Inferior parietal cortex (tissue), 1 donor: ENCODE measurements at regions not wholly inside any gene's neighbourhood (a gene's known extent, or its start where the extent isn't known, plus 50 kb on each side); places are given as distances from the start of the nearest gene placed in this dataset.

ENCODE experiments used
- DNase-seq: peaks from one replicate; pipeline ENCODE4 v3.0.0-alpha.2; 2016; ENCODE audit errors: extremely low spot score

DNA sequence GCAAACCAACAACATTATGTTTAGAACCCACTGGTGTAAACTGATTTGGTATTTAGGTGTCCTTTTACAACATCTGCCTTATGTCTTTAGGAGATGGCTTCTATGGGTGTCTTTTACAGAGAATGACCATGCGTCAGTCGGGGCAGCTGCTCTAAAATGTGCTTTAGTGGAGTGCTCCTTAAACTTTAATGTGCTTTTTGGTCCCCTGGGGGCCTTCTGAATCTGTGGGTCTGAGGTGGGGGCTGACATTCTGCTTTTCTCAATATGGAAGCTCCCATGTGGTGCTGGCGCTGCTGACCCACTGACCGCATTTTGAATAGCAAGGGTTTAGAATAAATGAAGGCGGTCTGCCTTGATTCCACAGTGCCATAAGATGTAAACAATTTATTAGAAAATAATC is 173.2 kb upstream of the B3GALT2 start:
- DNase-seq: no peak

DNA sequence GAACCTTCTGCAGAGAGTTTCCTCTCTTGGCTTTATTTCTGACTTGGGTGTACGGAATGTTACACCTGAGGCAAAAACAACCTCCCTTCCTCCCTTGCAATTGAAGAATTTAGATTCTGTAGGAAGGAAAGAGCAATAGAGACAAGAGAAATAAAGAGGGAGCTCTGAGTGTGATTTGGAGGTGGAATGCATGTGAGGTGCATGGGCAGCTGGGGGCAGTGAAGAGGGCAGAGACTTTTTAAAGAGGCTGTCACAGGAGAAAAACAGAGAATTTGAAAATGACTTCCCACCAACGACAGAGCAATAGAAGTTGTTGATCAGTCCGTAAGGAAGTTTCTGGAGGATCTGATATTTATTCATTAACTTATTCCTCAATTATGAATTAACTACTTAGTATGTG is 172.0 kb upstream of the B3GALT2 start:
- DNase-seq: no peak

DNA sequence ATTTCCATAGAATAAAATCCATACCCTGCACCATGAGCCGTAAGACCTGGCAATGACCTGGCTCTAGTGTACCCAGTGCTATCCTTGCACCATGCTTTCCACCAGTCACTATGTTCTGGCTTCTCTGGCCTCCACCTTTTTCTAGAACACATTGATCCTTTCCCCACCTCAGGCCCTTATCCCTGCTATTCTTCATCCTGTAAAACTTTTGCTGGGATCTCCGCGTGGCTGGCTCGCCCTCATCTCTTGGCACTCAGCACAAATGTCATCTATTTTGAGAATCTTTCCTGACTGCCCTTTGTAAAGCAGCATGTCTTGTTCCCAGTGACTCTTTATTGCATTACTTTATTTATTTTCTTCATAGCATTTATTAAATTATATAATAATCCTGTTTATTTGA is 169.8 kb upstream of the B3GALT2 start:
- no peak for DNase-seq

DNA sequence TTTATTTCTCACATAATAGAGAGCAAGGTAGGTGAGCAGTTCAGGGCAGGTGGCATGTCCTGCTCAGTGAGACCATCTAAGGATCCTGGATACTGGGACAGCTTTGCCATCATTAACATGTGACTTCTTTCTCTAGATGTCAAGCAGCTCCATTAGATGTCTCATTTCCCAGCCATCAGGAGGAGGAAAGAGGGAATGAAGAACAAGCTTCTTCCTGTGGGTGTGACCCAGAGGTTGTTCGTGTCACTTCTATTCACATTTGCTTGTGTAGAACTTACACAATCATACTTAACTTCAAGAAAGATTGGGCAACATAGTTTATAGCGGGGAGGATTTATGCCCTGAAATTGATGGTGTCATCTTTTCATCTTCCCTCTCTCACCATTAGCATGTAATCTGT is 169.2 kb upstream of the B3GALT2 start:
- no peak for DNase-seq

DNA sequence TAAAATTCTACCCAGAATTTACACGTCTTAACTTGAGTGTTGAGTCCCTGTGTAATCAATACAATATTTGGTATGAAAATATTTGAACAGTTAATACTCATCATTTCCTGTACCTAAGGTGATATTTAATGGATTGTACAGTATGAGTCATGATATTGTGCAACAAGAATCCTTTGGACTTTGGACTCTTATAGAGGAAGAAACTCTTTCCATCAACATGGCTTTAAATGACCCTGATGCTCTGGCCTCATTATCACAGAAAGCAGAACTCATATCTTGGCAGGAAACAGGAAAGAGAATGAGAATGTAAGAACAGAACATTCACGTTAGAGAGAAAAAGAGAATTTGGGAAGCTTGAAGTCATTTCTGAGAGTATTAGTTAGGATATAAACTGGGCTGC is 168.8 kb upstream of the B3GALT2 start:
- DNase-seq: no peak

DNA sequence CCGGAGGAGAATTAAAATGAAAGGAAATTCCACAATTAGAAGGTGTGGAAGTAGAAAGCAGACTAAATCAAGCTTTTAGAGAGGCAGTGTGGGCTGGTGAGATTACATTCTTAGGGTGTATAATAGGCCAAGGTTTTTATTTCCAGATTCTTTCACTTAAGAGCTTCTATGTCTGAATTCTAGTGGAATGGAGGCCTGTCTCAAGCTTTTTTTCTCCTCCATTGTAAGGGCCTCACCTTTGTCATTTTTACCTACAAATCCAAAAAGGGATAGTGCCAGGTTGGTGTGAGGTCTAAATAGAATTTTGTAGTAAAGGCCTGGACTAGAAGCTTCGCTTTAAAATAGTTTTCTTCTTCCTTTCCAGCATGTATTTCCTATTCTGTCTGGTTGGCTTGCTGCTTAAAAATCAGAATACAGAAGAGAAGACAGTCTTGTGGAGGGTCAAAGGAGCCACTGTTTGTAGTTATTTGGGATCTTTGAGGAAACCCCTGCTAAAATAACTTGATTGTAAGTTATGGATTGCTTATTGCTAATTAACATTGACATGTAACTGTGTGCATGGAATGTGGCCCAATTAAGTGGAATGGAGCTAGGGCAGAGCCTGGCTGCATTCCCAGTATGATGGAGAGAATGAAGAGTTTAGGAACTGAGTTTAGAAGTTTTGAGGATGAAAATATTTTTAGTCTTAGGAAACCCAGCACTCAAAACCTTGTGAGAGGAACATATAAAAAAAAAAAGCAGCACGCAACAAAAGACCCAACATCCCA is 162.5 kb upstream of the B3GALT2 start:
- DNase-seq: no peak

DNA sequence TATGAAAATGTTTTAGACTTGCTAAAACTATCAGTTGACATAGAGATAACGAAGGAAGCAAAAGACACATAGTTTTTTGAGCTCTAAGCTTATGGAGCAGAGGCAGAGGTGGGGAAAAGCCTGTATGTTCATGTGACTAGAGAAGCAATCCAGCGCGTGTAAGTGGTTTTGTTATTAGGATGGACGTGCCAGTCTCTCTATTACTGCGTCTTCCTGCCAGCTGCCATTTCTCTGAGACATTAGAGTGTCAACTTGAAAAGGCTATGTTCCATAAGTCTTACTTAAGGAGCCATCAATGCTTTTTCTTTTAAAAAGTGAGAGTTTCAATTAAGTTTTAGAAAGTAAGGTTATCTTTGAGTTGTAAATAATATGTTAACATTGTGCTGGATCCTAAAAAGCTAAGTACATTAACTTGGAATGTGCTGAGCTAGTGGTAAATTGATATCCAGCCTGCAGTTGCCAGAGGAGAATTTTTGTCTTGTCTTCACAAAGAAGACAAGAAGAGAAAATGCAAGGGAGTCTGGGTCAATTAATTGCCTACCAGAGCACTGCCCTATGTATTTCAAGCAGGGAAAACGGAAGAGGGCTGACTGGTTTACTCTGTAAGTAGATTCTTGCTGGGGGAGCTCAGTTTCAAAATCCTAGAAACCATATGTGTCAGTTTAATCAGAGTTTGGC is 161.8 kb upstream of the B3GALT2 start:
- peak; percentile 27 for DNase-seq

DNA sequence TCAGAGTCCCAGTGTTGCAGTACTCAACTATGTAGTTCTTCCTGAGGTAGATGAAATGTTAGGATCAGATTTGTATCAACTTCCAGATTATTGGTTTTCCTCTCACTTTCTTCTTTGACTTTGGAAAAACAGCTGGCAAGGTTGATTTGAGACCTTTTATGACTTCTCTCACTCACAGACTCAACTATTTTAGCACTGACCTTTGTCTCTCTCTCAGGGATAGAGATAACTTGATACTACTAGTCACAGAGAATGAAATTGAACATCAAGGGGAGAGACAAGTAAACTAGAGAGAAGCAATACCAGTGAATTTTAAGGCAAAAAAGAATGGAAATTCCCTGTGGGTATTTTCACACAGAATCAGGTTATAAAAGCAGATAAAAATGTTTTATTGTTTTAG is 159.7 kb upstream of the B3GALT2 start:
- no peak for DNase-seq

DNA sequence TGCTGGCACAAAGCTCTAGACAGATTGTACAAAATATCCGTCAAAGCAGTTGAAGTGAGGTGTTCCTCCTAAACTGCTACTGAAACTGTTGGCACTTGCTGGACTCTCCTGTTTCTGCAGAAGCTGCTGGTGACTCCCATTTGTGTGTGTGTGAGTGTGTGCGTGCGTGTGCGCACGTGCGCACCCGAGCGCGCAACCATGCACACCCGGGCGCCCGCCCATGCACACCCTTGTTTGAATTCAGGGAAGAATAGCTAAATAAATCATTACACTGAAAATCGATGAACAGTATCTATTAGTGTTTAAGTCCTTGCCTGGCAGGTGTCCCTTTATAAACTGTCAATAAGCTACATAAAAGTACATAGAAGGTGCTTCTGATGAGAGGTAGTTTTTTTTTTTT is 156.4 kb upstream of the B3GALT2 start:
- DNase-seq: no peak

DNA sequence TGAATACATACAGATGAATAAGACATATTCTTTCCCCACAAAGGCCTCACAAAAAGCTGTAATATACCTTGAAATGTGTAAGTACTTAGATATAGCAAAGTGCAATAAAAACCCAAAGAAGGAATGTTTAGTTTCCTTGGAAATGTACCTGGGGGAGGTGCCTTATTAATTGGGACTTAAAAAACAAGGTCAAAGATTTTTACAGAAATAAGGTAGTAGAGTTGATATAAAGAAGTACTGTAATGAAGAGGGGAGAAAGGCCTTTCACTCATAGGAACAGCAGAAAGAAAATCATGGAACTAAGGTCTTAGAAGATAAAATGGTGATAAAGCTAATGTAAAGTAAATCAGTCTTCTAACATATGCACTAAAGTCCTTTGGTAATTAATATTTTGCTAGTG is 153.9 kb upstream of the B3GALT2 start:
- no peak for DNase-seq

DNA sequence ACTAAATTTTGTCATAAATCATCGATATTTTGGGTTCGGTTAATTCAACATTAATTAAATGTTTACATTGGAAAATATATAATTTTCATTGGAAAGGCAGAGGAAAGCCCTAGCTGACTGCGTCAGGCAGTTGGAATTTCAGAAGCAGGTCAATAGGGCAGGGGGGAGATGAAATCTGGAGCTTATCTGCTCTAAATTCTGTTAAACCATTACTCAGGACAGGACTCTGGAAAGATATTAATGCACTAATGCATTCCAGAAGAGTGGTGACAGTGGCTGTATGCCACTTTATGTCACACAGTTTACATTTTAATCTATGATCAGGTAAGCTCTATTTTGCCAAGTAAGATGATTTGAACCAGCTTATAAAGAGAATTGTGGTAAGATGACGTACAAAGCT is 153.0 kb upstream of the B3GALT2 start:
- no peak for DNase-seq

DNA sequence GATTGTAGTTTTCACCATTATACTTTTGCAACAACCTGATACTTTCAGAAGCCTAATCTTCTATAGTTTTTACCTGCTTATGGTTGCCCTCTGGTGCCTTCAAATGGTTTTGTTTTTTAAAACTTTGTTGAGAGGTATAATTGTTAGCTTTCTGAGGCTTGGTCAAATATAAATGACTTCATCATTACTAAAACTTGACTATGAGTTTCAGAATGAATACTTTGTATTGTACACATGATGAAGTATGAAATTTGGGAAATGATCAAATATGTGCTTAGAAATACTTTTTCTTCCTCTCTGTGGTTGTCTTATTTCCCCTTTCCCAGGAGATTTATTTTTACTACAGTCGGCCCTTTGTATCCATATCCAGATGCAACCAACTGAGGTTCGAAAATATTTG is 151.8 kb upstream of the B3GALT2 start:
- no peak for DNase-seq

DNA sequence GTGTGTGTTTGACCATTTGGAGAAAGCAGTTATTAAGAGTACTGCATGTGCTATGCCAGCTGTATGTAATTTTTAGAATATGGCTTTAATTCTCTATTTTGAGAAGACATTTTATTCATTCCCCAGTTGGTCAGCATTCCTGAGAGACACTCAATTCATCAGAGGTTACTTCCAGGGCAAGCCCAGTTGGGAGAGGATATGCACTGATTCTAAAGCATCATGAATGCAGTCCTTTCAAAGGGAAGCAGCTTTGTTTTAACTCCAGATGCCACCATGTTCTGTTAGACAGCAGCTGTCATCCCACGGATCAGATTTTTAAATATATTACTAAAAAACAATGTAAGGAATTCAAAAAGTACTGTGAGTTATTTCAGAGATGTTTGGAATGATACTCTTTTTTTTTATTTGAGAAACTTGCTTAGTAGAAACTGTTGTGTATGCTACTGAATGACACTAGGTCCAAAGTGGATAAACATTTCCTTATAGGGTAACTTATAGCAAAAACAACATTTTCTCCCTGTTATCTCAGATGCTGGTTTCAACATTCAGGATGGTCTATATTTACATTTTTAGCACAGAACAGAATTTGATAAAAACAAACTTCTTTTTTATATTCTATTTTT is 149.5 kb upstream of the B3GALT2 start:
- no peak for DNase-seq

DNA sequence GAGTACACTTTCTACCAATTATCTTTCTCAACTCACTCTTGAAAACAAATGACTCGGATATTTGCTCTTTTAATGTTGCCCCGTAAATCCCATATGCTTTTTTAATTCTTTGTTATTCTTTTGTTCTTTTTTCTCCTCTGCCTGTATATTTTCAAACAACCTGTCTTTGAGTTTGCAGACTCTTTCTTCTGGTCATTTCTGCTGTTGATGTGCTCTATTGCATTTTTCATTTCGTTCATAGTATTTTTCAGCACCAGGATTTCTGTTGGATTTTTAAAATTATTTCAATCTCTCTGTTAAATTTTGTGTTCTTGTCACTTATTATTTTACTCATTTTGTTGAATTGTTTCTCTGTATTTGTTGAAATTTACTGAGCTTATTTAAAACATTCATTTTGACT is 146.8 kb upstream of the B3GALT2 start:
- DNase-seq: no peak

DNA sequence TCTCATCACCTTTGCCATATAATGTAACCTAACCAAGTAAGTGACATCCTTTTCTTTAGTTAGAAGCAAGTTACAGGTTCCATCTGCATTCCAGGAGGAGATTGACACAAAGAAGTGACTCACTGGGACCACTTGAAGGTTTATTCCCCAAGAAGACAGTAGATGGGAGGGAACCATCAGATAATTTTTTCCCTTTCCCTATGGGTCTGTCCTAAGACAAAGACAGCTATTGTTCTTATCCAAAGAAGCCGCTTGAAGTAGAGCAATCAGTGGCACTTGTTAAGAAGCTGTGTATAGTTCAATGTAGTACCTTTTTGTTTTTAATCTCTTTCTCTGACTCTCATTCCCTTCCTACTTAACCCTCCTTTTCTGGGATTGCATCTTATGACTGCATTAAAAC is 139.9 kb upstream of the B3GALT2 start:
- DNase-seq: no peak

DNA sequence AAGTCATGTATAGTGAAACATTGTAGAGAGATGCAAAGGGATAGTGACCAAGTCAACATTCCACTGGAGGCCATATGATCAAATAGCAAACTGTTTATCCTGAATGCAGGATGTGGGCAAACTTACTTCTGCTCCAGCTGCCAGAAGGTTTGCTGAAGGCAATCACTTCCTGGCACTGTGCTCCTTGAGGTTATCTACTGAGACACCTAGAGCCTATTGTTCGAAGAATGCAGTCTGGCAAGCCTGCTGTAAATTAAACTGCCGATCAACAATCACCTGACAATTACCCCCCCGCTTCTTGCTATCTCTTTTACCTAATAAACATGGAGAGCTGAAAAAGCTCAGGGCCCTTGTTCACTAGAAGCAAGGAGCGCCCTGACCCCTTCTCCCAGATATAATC is 139.4 kb upstream of the B3GALT2 start:
- no peak for DNase-seq

DNA sequence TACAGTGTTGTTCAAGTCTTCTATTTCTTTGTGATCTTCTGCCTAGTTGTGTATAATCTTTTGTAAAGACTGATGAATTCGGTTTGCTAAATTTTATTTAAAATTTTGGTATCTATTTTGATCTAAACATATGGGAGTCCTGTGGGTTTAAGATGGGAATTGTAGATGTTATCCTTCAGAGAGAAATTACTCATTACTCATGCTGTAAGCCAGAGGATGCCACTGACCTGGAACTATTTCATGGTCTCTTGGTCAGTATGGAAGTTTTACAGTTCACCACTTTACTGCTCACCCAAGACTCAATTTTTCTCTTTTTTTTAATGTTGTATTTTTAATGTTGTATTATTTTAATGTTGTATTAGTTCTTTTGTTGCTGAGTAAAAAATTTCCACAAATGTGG is 138.6 kb upstream of the B3GALT2 start:
- no peak for DNase-seq

DNA sequence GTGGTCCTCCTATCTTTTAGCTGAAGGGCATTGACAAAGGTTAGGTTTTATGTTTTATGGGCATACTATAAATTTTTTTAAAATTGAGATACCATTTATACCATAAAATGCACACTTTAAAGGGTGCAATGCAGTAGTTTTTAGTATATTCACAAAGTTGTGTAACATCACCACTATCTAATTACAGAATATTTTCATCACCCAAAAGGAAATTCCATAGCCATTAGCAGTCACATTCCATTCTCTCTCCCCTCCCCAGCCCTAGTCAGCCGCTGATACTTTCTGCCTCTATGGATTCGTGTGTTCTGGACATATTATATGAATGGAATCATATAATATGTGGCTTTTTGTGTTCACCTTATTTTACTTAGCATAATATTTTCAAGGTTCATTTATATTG is 135.8 kb upstream of the B3GALT2 start:
- DNase-seq: no peak

DNA sequence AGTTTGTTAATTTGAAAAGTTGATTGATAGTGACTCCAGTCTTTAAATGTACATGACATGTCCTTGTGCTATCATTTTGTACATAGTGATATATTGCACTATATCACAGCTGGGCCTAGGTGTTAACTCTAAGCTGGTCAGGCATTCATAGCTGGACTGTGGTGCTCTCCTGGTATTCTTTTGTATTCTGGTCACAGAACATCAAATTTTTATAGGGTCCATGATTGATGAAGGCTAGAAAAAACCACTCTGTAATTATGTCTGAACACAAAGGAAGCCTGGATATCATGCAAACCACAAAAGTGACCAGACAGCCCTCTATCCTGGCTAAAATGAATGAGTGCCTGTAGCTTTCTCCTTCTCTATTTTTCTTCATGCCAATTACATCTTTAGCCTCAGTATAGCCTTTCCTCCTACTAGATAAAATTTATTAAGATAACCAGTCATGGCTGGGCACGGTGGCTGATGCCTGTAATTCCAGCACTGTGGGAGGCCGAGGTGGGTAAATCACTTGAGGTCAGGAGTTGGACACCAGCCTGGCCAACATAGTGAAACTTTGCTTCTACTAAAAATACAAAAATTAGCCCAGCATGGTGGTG is 134.9 kb upstream of the B3GALT2 start:
- DNase-seq: no peak

DNA sequence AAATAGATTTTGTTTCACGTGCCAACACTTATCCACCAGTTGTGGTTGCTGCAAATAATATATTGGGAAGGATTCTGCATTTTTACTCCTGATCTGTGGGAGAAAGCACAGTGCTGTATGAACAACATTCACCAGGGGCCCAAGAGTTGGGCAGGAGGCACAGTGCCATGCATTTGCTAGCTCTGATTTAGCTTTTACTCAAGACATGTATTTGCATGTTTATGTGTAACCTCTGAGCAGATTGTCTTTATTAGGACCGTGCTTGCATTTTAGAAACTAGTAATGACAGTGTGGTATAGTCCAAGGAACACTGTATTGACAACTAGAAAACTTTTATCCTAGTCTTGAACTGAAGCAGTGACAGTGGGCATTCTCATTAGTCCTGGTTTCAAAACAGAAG is 133.9 kb upstream of the B3GALT2 start:
- DNase-seq: no peak

DNA sequence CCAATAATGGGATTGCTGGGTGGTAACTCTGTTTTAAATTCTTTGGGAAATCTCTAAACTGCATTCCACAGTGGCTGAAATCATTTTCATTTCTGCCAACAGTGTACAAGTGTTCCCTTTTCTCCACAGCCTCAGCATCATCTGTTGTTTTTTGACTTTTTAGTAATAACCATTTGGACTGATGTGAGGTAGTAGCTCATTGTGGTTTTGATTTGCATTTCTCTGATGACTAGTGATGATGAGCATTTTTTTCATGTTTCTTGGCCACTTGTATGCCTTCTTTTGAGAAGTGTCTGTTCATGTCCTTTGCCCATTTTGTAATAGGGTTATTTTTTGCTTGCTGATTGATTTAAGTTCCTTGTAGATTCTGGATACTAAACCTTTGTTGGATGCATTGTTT is 131.9 kb upstream of the B3GALT2 start:
- DNase-seq: no peak

DNA sequence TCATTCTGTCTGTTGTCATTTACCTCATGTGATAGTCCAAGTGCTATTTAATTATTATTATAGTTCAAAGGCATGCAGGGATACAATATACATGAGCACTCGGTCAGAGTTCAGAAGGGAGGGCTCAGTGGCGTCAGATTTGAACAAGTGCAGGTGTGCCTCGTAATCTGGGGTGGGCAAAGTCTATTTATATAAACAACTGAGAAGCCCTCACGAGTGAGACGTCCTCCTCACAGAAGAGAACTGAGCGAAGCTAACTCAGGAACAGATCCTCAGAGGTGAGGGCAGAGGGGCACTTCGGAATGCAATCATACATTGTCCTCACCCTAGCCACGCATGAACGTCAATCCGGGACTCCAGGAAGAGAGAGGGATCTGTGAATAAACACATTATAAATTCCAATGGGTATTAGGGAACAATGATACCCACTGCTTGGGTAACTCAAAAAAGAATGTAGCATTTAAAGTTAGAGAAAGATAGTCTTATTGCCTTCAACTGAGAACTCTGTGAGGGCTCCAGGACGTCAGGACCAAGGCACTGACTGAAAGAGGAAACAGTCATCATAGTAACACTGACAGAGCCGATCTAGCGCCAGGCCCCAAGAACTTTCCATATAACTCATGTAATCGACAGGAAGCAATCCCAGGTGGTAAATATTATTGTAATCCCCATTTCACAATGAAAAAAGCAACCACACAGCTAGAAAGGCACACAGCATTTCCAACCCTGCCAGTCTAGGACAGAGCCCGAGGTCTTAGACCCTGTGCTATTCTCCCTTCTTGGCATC is 127.1 kb upstream of the B3GALT2 start:
- no peak for DNase-seq
